ENCODE measurements at regions not wholly inside any gene's neighbourhood (a gene's known extent, or its start where the extent isn't known, plus 50 kb on each side); places are given as distances from the start of the nearest gene placed in this dataset.
"Not testable (repeated sequence)": the region's sequence is repeated elsewhere in the genome, so short reads cannot be mapped to it uniquely, and the experiment has no call there.

- ChIA-PET POLR2A (no interaction called here), CTCF (no interaction called here)
These were observed 107.2 kb downstream of the SCG2 start for GRCh38 chr2:223494942-223495341.

GRCh38 chr2:223496853-223497252, 105.3 kb downstream of the SCG2 start:
- CTCF ChIA-PET, POLR2A ChIA-PET: not testable (repeated sequence)

GRCh38 chr2:223500709-223501108, 101.5 kb downstream of the SCG2 start:
- POLR2A ChIA-PET: no interaction called here
- CTCF ChIA-PET: no interaction called here

DNA sequence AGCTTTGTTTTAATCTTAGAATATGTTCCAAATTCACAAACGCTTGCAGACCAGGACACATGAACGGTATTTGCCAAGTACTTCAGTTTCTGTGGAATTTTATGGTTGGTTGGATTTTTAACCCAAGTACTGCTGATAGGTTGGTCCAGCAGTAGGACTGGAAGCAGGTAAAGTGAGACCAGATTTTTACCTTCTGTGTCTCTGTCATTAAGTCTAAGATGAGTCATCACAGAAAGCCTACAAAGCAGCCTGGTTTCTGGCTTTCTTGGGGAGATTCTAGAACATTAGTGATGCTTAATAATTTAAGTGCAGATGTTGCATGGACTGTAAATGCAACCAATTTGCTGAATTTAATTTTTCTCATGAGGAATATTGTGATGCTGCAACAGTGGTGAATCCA, 100.5 kb downstream of the SCG2 start:
- POLR2A ChIA-PET: no interaction called here
- CTCF ChIA-PET: no interaction called here

DNA sequence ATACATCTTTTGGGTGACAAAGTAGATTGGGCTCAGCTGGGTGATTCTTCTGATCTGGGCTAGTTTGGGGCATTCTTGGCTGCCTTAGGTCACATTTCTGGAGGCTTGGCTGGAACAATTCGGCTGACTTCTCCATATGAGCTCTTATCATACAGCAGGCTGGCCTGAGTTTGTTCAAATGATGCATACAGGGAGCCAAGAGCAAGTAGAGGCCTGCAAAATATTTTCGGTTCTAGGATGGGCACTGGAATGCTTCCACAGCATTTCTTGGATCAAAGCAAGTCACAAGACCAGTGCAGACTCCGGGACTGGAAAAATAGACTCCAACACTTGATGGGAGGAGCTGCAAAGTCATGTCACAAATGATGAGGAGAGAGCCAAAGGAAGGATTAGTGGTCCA, 98.4 kb downstream of the SCG2 start:
- ChIA-PET CTCF (no interaction called here), POLR2A (no interaction called here)

DNA sequence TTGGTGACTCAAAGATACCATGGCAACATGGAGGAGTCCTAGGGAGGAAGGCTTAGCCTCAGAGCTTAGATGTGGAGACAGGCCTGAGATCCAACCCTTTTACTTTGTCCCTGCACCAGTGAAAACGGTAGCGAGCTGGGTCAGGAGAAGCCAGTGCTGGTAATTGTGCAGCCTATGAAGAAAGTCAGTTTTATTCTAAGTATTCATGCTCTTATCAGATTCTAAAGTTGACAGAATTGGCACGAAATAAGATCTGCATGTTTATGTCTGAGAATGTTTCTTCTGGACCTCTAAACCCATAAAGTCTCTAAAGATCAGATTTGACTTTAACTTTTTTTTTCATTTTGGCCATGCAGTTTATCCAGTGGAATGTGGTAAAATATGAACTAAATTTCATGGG, 93.8 kb downstream of the SCG2 start:
- POLR2A ChIA-PET: no interaction called here
- CTCF ChIA-PET: no interaction called here

DNA sequence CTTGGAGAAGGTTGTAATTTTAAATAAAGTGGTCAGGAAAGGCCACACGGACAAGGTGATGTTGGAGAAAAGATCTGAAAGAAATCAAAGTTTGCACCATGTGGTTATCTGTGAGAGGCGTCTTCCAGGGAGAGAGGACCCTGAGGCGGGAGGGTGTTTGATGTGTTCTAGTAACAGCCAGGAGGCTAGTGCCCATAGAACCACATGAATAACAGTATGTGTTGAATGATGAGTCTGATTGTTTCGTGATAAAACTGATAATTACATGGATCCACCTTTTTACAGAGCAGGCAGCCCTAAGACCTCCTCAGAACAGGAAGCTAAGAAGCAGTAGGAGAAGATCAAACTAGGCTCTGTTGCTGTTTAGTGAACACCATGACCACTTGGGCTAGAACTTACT, 91.4 kb downstream of the SCG2 start:
- CTCF ChIA-PET: no interaction called here
- POLR2A ChIA-PET: no interaction called here

GRCh38 chr2:223511168-223511567, 91.0 kb downstream of the SCG2 start:
- POLR2A ChIA-PET: no interaction called here
- CTCF ChIA-PET: no interaction called here

DNA sequence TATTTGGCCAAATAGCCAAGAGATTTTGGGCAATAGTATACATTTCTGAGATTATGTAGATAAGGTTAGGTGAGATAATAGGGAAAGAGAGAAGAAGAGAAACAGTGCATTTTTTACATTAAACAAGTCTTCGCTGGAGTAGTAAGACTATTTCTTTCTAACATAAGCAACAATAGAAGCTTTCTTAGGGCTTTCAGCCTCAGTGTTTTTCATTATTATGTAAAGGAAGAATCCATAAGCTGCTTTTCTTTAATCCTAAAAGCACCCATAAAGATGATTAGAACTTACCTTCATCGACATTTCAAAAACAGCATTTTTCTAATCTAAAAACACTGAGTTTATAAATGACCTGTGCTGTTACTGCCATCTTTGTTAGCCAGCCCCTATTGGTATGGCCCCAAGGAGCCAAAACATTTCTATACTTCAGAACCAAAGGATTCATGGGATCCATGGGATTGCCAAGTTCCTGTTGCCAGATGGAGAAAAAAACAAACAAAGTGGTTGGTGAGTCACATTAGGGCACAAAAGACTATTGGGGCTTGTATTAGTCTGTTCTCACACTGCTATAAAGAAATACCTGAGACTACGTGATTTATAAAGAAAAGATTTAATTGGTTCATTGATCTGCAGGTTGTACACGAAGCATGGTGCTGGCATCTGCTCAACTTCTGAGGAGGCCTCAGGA, 88.2 kb downstream of the SCG2 start:
- CTCF ChIA-PET: no interaction called here

GRCh38 chr2:223519471-223519870, 82.7 kb downstream of the SCG2 start:
- POLR2A ChIA-PET: no interaction called here
- CTCF ChIA-PET: no interaction called here

More for the DNA sequence above, 88.2 kb downstream of the SCG2 start:
- POLR2A ChIA-PET: no interaction called here

GRCh38 chr2:223522796-223523195, 79.4 kb downstream of the SCG2 start:
- ChIA-PET CTCF (no interaction called here), POLR2A (no interaction called here)

GRCh38 chr2:223523551-223524001, 78.6 kb downstream of the SCG2 start:
- CTCF ChIA-PET: no interaction called here

GRCh38 chr2:223524066-223524465, 78.1 kb downstream of the SCG2 start:
- POLR2A ChIA-PET: no interaction called here
- CTCF ChIA-PET: no interaction called here

More at GRCh38 chr2:223523551-223524001, 78.6 kb downstream of the SCG2 start:
- POLR2A ChIA-PET: no interaction called here

DNA sequence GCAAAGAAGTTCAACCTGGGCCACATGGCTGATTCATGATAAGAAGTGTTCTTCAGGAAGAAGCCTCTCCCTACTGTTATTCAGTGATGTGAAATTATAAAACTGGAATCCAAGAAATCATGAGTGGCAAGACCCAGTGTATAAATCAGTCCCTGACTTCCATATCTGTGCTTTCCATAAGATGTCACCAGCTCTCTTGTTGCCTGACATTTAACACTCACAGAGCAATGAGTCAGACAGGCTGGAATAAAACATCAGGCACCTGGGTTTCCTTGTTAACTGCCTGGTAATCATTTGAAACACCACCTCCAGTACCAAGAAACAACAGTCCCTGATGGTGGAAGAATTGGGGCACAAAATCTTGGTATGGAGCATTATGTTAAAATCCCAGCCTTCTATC, 76.1 kb downstream of the SCG2 start:
- ChIA-PET POLR2A (no interaction called here), CTCF (no interaction called here)

GRCh38 chr2:223528036-223528435, 74.1 kb downstream of the SCG2 start:
- ChIA-PET CTCF (no interaction called here), POLR2A (no interaction called here)

DNA sequence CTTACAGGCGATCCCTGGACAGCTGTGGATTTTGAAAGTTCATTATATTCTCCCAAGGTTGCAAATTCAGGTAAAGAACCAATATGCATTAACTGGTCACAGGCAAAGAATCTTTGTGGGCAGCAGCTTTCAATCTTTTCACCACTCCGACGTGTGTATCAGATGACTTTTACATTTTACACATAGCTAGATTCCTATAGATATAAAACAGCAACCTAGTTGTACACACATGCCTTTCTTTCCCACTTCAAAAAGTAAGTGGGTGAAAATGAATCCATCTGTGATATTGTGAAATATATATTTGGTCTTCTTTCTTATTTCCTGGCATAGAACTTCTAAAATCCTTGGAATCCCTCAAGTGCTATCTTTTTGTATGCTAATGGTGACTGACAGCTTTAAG, 72.5 kb downstream of the SCG2 start:
- ChIA-PET CTCF (no interaction called here), POLR2A (no interaction called here)

DNA sequence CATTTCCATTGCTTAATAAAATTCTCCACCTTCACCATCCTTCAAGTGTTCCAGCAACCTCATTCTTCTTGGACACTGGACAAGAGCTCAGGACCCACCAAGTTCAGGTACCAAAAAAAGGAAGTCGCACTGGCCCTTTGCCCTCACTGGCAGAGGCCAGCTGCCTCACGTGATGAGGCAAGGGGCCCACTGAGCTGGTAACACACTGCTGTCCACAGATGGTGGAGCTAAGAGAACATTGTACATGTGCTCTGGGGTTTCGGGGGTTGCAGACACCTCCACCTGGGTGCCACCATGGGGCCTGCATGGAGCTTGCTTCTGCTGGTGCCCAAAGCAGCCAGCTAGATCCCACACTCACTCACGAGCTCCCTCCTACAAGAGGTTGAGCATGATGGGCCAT, 71.3 kb downstream of the SCG2 start:
- POLR2A ChIA-PET: no interaction called here
- CTCF ChIA-PET: no interaction called here

- POLR2A ChIA-PET: no interaction called here
- CTCF ChIA-PET: no interaction called here
These were observed 70.0 kb downstream of the SCG2 start for GRCh38 chr2:223532161-223532560.

DNA sequence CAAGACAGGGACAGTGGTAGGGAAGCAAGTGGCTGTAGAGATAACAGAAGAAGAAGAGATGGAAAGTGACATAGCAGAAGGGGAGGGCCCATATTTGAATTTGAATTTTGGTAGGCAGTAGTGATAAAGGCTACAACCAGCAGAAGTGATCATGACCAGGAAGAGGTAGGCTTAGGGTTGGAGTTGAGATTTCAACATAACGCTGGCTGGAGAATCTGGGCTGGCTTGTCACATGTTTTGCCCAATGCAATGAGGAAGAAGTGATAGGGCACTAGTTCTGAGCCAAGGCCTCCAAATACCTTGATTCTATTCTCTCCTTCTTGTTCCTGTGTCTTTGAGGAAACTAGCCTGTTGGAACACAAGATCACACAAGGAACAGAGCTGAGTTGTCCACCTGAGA, 69.4 kb downstream of the SCG2 start:
- ChIA-PET POLR2A (no interaction called here), CTCF (no interaction called here)

- ChIA-PET POLR2A (no interaction called here), CTCF (no interaction called here)
These were observed 65.6 kb downstream of the SCG2 start for GRCh38 chr2:223536546-223536945.

DNA sequence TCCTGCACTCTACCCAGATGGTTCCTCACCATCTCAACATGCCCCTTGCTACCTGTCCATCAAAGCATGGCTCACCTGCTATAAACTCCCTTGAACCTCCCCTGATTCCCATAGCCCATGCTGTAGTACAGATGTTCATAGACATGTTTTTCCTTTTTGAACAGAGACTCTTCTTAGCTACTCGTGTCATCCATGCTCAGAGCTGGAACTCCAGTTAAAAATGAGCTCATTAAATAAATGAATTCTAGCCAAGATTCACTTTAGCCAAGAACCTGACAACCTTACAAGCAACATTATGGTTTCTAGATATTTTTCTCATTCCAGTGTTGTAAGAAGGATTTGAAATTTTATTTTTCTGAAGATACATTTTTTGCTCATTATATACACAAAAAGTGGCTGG, 65.0 kb downstream of the SCG2 start:
- ChIA-PET CTCF (no interaction called here), POLR2A (no interaction called here)

DNA sequence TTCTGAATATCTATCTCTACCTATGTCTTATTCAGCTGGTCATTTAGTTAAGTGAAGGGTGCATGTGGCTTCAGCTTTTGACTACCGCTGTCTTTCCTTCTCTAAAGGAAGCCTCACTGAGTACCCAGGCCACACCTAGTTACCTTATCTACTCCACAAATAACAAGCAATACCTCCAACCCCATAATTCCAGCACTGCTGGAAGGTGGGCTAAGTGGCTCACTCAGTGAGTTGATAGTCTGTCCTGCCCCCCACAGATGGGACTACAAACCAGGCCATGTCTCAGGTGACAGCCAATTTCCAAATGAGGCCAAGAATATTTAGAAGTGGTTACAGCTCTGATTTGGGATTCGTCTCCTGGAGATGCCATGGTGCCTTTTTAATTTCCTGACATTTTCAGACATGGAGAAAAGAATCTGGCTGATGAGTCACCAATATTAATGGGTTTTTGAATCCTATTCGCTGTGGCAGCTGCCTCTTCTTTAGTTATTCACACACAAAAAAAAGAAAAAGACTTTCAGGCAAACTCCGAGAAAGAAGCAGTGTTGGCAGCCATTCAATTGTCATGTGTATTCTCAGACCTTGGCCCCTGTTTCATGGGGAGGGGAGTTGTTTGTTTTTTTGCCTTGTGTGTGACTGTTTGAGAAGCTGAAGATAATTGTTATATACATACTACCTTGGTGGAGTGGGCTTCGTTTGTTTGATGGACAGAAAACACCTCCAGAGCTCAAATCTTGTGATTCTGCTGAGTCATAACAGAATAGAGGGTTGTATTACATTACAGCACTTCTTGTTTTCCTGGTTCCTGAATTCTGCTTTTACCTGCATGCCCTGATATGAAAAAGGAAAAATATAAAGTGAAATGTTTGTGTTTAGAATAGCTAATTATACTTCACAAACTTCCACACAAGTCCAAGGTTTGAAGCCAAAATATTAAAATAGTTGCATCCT, 64.2 kb downstream of the SCG2 start:
- ChIA-PET POLR2A (no interaction called here), CTCF (no interaction called here)

Measured in activated CD8-positive, alpha-beta memory T cell treated with anti-CD3 and anti-CD28 coated beads for 36 hours (primary cell).